A673 (cell line): ENCODE measurements at regions not wholly inside any gene's neighbourhood (a gene's known extent, or its start where the extent isn't known, plus 50 kb on each side); places are given as distances from the start of the nearest gene placed in this dataset.

Source experiments
- EZH2 ChIP-seq: fragments of 200-600 bp; sonication (generic); IDR thresholded peaks from 2 replicates; pipeline ENCODE4 v1.6.1; 2017; ENCODE audit warnings: borderline replicate concordance, low read depth, mild to moderate bottlenecking, mixed read lengths, antibody characterized with exemption, low read length; ENCODE audit not compliant: poor library complexity, severe bottlenecking
- TF ChIP-seq, protein P1 (sequence below): fragments of 300-800, 200-600 bp; sonication (generic); conservative IDR thresholded peaks from 2 replicates; pipeline ENCODE4 v1.5.1; 2017; ENCODE audit warnings: low read depth, mild to moderate bottlenecking, antibody characterized with exemption, low read length, moderate library complexity, mixed read lengths

DNA sequence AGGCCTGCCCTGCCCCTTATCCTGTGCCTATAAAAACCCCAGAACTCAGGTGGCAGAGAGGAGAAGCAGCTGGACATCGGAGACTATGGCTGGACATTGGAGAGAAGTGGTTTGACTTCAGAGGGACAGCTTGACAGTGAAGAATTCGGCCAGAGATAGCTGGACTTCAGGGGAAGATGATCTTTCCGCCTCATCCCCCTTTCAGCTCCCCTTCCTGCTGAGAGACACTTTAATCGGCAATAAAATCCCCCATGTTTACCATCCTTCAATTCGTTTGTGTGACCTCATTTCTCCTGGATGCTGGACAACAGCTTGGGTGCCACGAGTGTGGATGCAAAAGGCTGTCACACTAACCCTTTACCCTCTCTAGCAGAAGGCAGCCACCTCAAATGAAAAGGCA is 134.1 kb upstream of the TUT7 start:
- no peak for TF ChIP-seq EZH2
- TF ChIP-seq, protein P1, sequence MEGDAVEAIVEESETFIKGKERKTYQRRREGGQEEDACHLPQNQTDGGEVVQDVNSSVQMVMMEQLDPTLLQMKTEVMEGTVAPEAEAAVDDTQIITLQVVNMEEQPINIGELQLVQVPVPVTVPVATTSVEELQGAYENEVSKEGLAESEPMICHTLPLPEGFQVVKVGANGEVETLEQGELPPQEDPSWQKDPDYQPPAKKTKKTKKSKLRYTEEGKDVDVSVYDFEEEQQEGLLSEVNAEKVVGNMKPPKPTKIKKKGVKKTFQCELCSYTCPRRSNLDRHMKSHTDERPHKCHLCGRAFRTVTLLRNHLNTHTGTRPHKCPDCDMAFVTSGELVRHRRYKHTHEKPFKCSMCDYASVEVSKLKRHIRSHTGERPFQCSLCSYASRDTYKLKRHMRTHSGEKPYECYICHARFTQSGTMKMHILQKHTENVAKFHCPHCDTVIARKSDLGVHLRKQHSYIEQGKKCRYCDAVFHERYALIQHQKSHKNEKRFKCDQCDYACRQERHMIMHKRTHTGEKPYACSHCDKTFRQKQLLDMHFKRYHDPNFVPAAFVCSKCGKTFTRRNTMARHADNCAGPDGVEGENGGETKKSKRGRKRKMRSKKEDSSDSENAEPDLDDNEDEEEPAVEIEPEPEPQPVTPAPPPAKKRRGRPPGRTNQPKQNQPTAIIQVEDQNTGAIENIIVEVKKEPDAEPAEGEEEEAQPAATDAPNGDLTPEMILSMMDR, result no peak
